ENCODE measurements at regions not wholly inside any gene's neighbourhood (a gene's known extent, or its start where the extent isn't known, plus 50 kb on each side); places are given as distances from the start of the nearest gene placed in this dataset.

DNA sequence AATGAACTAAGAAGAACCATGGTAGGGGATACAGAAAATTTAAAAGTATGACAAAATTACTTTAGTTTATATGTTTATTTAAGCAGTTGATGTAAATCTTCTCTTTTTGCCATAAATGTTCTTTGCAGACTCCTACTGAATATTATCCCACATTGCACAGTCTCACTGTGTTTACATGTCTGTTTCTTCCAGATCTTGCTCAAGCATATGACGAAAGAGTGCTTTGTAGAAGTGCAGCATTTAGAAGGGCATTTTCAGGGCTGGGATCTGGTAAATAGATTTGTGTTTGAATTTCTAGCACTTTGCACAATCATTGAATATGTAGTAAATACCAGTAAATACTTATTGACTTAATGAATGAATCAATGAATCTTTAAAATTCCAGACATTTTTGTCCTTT lies 152.0 kb upstream of the EPHA7 start:
- H3K27ac ChIP-seq (ENCODE audit: low read depth in 1 of 2, low read length in 2 of 2) = no peak overlapping the region
- WGBS = 41% methylated on average over 1 of the region's 1 CpG
- H3K9me3 ChIP-seq (ENCODE audit: control insufficient read depth in 4 of 4, low read length in 3 of 4) = no peaks in the 10 kb centered on the region
- H3K36me3 ChIP-seq (ENCODE audit: control insufficient read depth in 4 of 4, insufficient read depth in 3 of 4, low read depth in 1 of 4, low read length in 3 of 4) = no peaks in the 10 kb centered on the region
- H3K27me3 ChIP-seq (ENCODE audit: control insufficient read depth in 4 of 4, insufficient read depth in 4 of 4, low read length in 3 of 4) = no peaks in the 10 kb centered on the region
- no peaks in the 10 kb centered on the region for H3K4me1 ChIP-seq (ENCODE audit: control insufficient read depth in 4 of 4, insufficient read depth in 4 of 4, low read length in 3 of 4)
- H3K9ac ChIP-seq (ENCODE audit: low read depth in 1 of 2, low read length in 2 of 2) = no peak overlapping the region
- DNase-seq (ENCODE audit: low spot score) = no peak
- TF ChIP-seq FOXA1 (IDR thresholded peaks at IDR 0.05) = no peak
- TF ChIP-seq TAF1 (conservative IDR thresholded peaks at IDR 0.05) = no peak
- H3K4me3 ChIP-seq (ENCODE audit: low read depth in 1 of 3, low read length in 3 of 3) = no peak overlapping the region

DNA sequence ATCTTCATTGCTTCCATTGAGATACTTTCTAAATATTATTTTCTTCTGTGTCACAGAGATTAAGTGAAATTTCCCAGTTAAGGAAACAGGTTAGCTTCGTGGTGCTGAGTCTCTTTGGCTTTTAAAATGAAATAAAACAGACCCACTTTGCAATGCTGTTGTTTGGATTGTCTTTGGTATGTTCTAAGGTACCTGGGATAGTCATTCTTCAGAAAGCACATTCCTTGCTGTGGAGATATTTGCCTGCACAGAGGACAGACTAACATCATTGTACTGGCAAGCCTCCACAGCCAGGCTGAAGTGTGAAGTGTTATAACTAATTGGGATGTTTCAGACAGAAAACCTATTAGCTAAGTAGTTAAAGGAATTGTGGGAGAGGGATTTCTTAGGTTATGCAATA lies 148.8 kb upstream of the EPHA7 start:
- H3K9me3 ChIP-seq (ENCODE audit: control insufficient read depth in 4 of 4, low read length in 3 of 4) = no peaks in the 10 kb centered on the region
- no peak overlapping the region for H3K4me3 ChIP-seq (ENCODE audit: low read depth in 1 of 3, low read length in 3 of 3)
- no peaks in the 10 kb centered on the region for H3K36me3 ChIP-seq (ENCODE audit: control insufficient read depth in 4 of 4, insufficient read depth in 3 of 4, low read depth in 1 of 4, low read length in 3 of 4)
- no peak for DNase-seq (ENCODE audit: low spot score)
- TF ChIP-seq SP1 (IDR thresholded peaks at IDR 0.05) = no peak
- TF ChIP-seq HNF4A (conservative IDR thresholded peaks at IDR 0.05) = no peak
- TF ChIP-seq, protein P1, sequence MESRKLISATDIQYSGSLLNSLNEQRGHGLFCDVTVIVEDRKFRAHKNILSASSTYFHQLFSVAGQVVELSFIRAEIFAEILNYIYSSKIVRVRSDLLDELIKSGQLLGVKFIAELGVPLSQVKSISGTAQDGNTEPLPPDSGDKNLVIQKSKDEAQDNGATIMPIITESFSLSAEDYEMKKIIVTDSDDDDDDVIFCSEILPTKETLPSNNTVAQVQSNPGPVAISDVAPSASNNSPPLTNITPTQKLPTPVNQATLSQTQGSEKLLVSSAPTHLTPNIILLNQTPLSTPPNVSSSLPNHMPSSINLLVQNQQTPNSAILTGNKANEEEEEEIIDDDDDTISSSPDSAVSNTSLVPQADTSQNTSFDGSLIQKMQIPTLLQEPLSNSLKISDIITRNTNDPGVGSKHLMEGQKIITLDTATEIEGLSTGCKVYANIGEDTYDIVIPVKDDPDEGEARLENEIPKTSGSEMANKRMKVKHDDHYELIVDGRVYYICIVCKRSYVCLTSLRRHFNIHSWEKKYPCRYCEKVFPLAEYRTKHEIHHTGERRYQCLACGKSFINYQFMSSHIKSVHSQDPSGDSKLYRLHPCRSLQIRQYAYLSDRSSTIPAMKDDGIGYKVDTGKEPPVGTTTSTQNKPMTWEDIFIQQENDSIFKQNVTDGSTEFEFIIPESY (IDR thresholded peaks at IDR 0.05) = no peak
- TF ChIP-seq, protein P2, sequence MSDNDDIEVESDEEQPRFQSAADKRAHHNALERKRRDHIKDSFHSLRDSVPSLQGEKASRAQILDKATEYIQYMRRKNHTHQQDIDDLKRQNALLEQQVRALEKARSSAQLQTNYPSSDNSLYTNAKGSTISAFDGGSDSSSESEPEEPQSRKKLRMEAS (IDR thresholded peaks at IDR 0.05) = no peak
- no peak for TF ChIP-seq FOXA2 (IDR thresholded peaks at IDR 0.05)
- TF ChIP-seq, protein P3, sequence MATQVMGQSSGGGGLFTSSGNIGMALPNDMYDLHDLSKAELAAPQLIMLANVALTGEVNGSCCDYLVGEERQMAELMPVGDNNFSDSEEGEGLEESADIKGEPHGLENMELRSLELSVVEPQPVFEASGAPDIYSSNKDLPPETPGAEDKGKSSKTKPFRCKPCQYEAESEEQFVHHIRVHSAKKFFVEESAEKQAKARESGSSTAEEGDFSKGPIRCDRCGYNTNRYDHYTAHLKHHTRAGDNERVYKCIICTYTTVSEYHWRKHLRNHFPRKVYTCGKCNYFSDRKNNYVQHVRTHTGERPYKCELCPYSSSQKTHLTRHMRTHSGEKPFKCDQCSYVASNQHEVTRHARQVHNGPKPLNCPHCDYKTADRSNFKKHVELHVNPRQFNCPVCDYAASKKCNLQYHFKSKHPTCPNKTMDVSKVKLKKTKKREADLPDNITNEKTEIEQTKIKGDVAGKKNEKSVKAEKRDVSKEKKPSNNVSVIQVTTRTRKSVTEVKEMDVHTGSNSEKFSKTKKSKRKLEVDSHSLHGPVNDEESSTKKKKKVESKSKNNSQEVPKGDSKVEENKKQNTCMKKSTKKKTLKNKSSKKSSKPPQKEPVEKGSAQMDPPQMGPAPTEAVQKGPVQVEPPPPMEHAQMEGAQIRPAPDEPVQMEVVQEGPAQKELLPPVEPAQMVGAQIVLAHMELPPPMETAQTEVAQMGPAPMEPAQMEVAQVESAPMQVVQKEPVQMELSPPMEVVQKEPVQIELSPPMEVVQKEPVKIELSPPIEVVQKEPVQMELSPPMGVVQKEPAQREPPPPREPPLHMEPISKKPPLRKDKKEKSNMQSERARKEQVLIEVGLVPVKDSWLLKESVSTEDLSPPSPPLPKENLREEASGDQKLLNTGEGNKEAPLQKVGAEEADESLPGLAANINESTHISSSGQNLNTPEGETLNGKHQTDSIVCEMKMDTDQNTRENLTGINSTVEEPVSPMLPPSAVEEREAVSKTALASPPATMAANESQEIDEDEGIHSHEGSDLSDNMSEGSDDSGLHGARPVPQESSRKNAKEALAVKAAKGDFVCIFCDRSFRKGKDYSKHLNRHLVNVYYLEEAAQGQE (IDR thresholded peaks at IDR 0.05) = no peak
- no peak for TF ChIP-seq YY1 (IDR thresholded peaks at IDR 0.05)
- TF ChIP-seq JUND (IDR thresholded peaks at IDR 0.05) = no peak
- TF ChIP-seq, protein P4, sequence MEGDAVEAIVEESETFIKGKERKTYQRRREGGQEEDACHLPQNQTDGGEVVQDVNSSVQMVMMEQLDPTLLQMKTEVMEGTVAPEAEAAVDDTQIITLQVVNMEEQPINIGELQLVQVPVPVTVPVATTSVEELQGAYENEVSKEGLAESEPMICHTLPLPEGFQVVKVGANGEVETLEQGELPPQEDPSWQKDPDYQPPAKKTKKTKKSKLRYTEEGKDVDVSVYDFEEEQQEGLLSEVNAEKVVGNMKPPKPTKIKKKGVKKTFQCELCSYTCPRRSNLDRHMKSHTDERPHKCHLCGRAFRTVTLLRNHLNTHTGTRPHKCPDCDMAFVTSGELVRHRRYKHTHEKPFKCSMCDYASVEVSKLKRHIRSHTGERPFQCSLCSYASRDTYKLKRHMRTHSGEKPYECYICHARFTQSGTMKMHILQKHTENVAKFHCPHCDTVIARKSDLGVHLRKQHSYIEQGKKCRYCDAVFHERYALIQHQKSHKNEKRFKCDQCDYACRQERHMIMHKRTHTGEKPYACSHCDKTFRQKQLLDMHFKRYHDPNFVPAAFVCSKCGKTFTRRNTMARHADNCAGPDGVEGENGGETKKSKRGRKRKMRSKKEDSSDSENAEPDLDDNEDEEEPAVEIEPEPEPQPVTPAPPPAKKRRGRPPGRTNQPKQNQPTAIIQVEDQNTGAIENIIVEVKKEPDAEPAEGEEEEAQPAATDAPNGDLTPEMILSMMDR (IDR thresholded peaks at IDR 0.05; ENCODE audit: low read depth, low read length, missing input control) = no peak
- no peak for TF ChIP-seq FOXA1 (IDR thresholded peaks at IDR 0.05)
- TF ChIP-seq HNF4G (IDR thresholded peaks at IDR 0.05) = no peak
- TF ChIP-seq NR2F2 (IDR thresholded peaks at IDR 0.05) = no peak
- no peak for TF ChIP-seq EGR1 (IDR thresholded peaks at IDR 0.05; ENCODE audit: low read depth in 2 of 2)
- no peak for TF ChIP-seq RAD21 (IDR thresholded peaks at IDR 0.05)
- TF ChIP-seq RXRA (IDR thresholded peaks at IDR 0.05) = no peak
- TF ChIP-seq, protein P5, sequence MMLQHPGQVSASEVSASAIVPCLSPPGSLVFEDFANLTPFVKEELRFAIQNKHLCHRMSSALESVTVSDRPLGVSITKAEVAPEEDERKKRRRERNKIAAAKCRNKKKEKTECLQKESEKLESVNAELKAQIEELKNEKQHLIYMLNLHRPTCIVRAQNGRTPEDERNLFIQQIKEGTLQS (IDR thresholded peaks at IDR 0.05) = no peak
- no peak for TF ChIP-seq TAF1 (conservative IDR thresholded peaks at IDR 0.05)
- H3K4me1 ChIP-seq (ENCODE audit: control insufficient read depth in 4 of 4, insufficient read depth in 4 of 4, low read length in 3 of 4) = no peaks in the 10 kb centered on the region
- H3K27me3 ChIP-seq (ENCODE audit: control insufficient read depth in 4 of 4, insufficient read depth in 4 of 4, low read length in 3 of 4) = no peaks in the 10 kb centered on the region
- no peak overlapping the region for H3K9ac ChIP-seq (ENCODE audit: low read depth in 1 of 2, low read length in 2 of 2)
- WGBS = 31% methylated on average over 1 of the region's 1 CpG
- H3K27ac ChIP-seq (ENCODE audit: low read depth in 1 of 2, low read length in 2 of 2) = no peak overlapping the region
